ENCODE measurements at regions not wholly inside any gene's neighbourhood (a gene's known extent, or its start where the extent isn't known, plus 50 kb on each side); places are given as distances from the start of the nearest gene placed in this dataset.

GRCh38 chr2:128378231-128379020 is 59.8 kb upstream of the HS6ST1 start:
- TF ChIP-seq CTCF (IDR thresholded peaks at IDR 0.05) (no peak), POLR2A (IDR thresholded peaks at IDR 0.05) (no peak)

Data from thyroid gland (tissue), 4 donors.